CD4-positive, alpha-beta T cell treated with Interferon alpha-2 for 1 hour (primary cell): ENCODE measurements at regions not wholly inside any gene's neighbourhood (a gene's known extent, or its start where the extent isn't known, plus 50 kb on each side); places are given as distances from the start of the nearest gene placed in this dataset.
A peak's percentile ranks its signal among the peaks of the same experiment; 100 is the strongest.
"Not testable (repeated sequence)": the region's sequence is repeated elsewhere in the genome, so short reads cannot be mapped to it uniquely, and the experiment has no call there.

Experiments used
- DNase-seq, 2 donors: peaks; one replicate each; pipeline ENCODE4 v3.0.0-alpha.2; 2020 to 2022

DNA sequence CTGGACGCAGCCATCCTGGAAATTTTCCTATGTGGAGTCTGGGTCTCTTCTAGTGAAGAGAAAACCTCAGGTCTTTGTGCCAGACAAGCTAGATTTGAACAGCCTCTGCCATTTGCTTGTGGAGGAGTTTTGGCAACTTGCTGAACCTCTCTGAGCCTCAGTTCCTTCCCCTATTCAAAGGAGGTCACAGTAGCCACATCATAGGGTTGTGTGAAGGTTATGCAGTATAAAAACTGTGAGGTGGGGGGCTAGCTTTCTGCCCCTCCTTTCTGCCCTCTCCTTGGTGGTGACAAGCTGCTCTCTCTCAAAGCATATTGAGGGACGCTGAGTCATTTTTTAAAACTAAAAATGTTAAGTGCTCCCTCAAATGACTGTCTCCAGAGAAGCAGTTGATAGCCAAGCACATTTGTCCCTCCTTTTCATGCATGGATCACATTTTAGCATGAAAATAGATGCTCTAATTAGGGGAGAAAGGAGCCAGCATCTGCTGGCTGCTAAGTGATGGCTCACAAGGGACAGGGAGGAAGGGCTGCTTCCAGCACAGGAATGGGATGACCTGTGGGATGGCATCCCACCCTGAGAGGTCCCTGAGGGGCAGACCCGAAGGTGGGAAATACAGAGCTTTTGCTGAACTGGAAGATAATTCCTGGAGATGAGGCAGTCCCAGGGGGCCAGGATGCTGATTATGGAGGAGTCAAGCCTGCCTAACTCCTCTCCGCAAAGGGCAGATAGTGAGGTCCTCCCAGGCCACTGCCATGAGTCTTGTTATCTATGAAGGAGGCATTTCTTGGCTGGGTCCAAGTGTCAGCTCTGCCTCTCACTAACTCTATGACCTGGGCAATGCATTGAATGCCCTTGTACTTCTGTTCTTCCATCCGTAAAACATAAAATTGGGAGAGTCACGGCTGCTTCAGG, 218.8 kb downstream of the RAB11FIP4 start:
- DNase-seq = no peak

GRCh38 chr17:31609331-31609730, 217.9 kb downstream of the RAB11FIP4 start:
- DNase-seq = no peak

GRCh38 chr17:31608659-31609254, 217.3 kb downstream of the RAB11FIP4 start:
- DNase-seq = no peak

GRCh38 chr17:31605761-31606160, 214.3 kb downstream of the RAB11FIP4 start:
- no peak for DNase-seq

DNA sequence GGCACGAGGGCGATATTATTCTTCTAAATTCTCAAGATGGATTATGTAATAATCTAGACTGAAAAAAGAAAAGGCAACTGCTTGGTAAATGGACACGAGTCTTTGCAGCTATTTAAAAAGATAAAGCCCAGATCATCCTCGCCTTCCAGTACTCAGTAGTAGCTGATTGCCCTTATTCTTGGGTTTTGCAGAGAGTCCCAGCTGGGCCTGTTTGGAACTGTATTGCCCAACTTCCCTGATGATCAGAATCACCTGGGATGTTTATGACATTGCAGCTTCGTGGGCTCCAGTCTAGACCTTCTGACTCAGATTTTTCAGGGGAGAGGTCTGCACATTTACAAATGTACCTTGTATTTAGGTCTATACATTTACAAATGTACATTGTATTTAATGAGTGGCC, 213.5 kb downstream of the RAB11FIP4 start:
- DNase-seq = no peak

GRCh38 chr17:31600144-31600543, 208.7 kb downstream of the RAB11FIP4 start:
- not testable (repeated sequence) for DNase-seq

DNA sequence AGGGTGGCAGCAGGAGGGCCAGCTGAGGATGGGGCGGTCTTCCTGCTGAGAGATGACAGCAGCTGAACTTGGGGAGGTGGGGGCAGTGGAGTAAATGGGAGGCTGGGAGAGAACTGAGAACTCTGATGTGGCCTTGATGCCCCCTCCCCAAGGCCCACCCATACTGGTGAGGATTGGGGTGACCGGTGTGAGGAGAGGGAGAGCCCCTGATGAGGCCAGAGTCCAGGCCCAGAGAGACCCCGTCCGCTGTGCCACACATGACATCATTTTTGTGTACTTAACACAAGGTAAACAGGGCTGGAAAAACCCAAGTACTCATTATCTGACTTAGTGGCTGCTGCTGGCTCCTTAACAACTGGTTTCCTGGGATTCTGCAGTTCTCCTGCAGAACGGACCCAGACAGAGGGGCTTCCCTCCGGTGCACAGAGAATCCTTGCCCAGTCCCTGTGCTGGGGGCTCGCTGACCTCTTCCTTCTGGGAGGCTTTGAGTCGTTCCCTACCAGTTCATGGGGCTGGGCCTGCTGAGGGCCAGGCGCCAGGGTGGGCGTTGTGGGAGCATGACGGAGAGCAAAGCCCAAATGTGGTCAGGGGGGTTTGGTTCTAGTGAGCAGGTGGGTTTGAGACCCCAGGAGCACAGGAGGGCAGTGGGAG, 207.6 kb downstream of the RAB11FIP4 start:
- no peak for DNase-seq

DNA sequence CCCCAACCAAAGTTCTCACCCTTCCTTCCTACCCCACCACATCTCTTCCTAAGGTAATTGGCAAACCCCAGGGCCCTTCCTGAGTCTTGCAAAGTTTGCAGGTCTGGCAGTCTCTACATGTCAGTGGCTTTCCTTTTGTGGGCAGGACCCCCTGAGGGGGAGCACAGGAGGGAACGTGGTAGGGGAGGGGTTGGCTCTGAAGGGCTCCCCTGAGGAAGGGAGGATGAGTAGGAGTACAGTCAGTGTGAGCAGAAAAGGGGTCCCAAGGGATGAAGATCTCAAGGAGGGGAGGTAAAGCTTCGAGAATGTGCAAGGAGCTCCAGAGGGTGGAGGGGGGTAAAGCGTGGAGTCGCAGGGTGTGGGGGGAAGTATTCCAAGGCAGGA, 206.9 kb downstream of the RAB11FIP4 start:
- no peak for DNase-seq

- no peak for DNase-seq
These were observed 206.3 kb downstream of the RAB11FIP4 start for GRCh38 chr17:31597646-31598398.

GRCh38 chr17:31596382-31597323, 205.2 kb downstream of the RAB11FIP4 start:
- DNase-seq = peak in 1 of 2 donors; percentile 70

DNA sequence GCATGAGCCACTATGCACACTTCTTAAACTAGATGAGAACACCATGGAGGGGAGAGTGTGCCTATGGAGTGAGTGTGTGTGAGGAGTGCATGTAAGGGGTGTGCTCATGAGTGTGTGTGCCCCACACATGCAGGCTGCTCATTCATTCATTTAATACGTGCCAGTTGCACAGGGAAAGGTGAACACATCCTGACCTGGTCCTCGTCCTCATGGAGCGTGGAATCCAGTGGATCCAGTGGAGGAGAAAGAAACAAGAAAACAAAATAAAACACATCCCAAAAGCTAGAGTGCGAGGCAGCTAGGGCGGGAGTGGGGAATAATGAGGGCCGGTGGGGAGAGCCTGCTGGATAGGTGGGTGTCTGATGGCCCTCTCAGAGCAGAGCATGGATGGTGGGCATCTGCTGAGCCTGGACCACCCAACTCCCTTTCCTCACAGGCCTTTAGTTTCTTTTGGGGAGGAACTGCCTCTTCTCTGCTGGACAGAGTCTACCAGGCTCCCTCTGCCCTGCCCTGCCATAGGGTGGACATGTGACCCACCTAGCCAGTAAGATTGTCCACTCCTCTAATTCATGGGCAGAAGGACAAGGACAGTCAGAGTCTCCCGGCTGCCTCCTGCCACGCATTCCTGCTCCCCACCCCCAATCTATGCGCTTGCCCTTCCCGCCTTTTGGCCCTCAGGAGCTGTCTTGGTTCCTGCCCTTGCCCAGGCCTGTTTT, 204.3 kb downstream of the RAB11FIP4 start:
- DNase-seq = no peak

DNA sequence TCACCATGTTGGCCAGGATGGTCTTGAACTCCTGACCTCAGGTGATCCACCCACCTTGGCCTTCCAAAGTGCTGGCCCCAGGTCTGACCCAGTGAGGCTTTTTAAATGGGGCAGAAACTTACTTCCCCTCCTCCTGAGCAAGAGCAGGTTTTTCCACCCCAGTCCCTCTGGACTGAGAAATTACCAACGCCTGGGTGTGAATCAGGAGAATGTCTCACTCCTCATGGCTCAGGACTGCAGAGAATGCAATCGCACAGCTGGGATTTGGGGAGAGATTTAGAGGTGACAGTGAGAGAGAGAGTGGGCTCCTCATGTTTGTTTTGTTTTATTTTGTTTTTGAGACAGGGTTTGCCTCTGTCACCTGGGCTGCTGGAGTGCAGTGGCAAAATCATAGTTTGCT, 203.6 kb downstream of the RAB11FIP4 start:
- no peak for DNase-seq

DNA sequence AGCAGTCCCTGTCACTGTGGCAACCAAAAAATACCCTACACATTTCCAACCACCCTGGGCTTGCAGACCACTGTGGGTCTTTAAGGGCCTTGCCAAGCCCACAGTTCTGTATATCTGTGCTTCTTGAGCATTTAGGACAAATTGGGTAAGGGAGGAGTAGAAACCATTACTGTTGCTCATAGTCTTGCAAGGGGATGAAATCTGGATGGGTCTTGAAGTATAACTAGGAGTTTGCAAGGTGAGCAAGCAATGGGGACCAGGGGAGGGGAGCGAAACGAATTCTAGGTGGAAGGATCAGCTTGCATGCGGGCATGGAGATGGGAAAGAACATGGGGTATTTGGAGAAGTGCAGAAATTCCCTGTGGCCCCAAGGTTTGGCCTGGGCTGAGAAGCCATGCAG, 202.9 kb downstream of the RAB11FIP4 start:
- DNase-seq = no peak

DNA sequence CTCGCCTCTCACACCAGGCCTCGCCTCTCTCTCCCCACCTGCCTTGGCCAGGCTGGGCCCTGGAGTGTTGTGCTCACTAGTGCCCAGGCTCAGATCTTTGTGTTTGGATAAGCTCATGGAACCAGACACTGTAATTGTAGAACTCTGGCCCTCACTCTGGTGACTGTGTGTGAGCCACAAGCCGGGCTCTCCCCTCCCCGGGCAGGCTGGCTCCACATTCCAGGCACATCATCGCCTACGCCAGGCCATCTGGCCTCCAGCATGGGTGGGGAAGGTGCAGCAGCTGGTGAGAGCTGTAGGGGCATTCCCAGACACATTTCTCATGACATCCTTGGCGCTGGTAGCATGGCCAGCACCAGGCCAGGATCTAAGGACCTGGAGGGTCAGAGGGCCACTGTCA, 202.3 kb downstream of the RAB11FIP4 start:
- DNase-seq = no peak

- no peak for DNase-seq
These were observed 200.4 kb downstream of the RAB11FIP4 start for GRCh38 chr17:31591924-31592323.

DNA sequence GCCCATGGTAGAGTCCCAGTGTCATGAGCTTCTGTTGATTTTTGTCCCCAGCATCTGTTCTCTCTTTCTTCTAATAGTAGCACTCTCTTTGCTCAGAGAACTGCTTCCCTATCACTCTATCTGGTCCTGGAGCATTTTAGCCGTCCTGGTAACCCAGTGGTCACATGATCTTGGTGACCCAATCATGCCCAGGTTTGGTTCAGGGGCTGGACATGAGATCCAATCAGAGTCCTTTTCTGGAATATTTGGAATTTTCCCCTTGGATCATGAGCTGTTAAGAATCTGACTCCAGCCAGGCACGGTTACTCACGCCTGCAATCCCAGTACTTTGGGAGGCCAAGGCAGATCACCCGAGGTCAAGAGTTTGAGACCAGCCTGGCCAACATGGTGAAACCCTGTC, 197.0 kb downstream of the RAB11FIP4 start:
- no peak for DNase-seq

GRCh38 chr17:31588034-31588433, 196.6 kb downstream of the RAB11FIP4 start:
- DNase-seq = no peak
